HL-60 (cell line): ENCODE measurements at regions not wholly inside any gene's neighbourhood (a gene's known extent, or its start where the extent isn't known, plus 50 kb on each side); places are given as distances from the start of the nearest gene placed in this dataset.
"Not testable (repeated sequence)": the region's sequence is repeated elsewhere in the genome, so short reads cannot be mapped to it uniquely, and the experiment has no call there.

ENCODE experiments used
- DNase-seq, 2 experiments: peaks; one replicate each; pipeline ENCODE4 v3.0.0-alpha.2; 2010 to 2020; ENCODE audit warnings: low read depth in 1 of 2, low spot score in 1 of 2
- H3K27ac ChIP-seq: fragments of 250-450 bp; sonication (Bioruptor Pico); replicated peaks from 2 replicates; pipeline ENCODE4 v1.5.1; 2020; ENCODE audit warnings: mild to moderate bottlenecking, moderate library complexity
- H3K27me3 ChIP-seq: fragments of 250-450 bp; sonication (Bioruptor Pico); 2 replicates; pipeline ENCODE4 v1.5.1; 2021; ENCODE audit warnings: mild to moderate bottlenecking, moderate library complexity; ENCODE audit not compliant: insufficient read depth, poor library complexity, severe bottlenecking
- H3K4me3 ChIP-seq: replicated peaks from 2 replicates; pipeline ENCODE4 v1.5.1; 2011; ENCODE audit warnings: mild to moderate bottlenecking, control low read depth, low read length; ENCODE audit not compliant: insufficient read depth
- POLR2AphosphoS5 ChIP-seq: IDR thresholded peaks from 2 replicates; pipeline ENCODE4 v1.6.1; 2012; ENCODE audit warnings: low read depth

- not testable (repeated sequence) for H3K27ac ChIP-seq, H3K4me3 ChIP-seq, DNase-seq, H3K27me3 ChIP-seq
These were observed 143.1 kb upstream of the ALDH3B2 start for GRCh38 chr11:67817558-67817957.

DNA sequence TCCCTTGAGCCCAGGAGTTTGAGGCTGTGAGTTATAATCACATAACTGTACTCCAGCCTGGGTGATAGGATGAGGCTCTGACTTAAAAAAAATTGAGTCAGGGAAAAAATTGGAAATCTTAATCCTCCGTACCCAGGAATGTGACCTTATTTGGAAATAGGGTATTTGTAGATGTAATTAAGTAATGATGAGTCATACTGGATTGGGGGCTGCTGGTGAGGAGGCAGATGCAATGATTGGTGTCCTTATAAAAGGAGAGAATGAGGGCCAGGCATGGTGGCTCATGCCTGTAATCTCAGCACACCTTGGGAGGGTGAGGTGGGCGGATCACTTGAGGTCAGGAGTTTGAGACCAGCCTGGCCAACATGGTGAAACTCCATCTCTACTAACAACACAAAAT lies 134.9 kb upstream of the ALDH3B2 start:
- not testable (repeated sequence) for H3K4me3 ChIP-seq, DNase-seq, H3K27me3 ChIP-seq, H3K27ac ChIP-seq

DNA sequence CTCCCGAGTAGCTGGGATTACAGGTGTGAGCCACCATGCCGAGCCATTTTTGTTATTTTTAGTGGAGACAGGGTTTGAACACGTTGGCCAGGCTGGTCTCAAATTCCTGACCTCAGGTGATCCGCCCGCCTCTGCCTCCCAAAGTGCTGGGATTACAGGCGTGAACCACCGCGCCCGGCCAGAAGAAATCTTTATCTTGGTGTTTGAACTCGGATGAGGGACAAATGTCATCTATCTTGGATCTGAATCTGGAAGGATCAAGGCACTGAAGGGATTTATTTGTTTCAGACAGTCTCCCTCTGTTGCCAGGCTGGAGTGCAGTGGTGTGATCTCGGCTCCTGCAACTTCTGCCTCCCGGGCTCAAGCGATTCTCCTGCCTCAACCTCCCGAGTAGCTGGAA lies 133.5 kb upstream of the ALDH3B2 start:
- not testable (repeated sequence) for H3K27ac ChIP-seq, H3K27me3 ChIP-seq, DNase-seq, H3K4me3 ChIP-seq

- H3K4me3 ChIP-seq, H3K27ac ChIP-seq: not testable (repeated sequence)
These were observed 132.4 kb upstream of the ALDH3B2 start for GRCh38 chr11:67806728-67807235.

GRCh38 chr11:67806183-67806582 lies 131.8 kb upstream of the ALDH3B2 start:
- DNase-seq, H3K27me3 ChIP-seq, H3K27ac ChIP-seq: not testable (repeated sequence)
- peak overlapping the region; percentile 57 for H3K4me3 ChIP-seq

More at GRCh38 chr11:67806728-67807235, 132.4 kb upstream of the ALDH3B2 start:
- not testable (repeated sequence) for H3K27me3 ChIP-seq, DNase-seq

DNA sequence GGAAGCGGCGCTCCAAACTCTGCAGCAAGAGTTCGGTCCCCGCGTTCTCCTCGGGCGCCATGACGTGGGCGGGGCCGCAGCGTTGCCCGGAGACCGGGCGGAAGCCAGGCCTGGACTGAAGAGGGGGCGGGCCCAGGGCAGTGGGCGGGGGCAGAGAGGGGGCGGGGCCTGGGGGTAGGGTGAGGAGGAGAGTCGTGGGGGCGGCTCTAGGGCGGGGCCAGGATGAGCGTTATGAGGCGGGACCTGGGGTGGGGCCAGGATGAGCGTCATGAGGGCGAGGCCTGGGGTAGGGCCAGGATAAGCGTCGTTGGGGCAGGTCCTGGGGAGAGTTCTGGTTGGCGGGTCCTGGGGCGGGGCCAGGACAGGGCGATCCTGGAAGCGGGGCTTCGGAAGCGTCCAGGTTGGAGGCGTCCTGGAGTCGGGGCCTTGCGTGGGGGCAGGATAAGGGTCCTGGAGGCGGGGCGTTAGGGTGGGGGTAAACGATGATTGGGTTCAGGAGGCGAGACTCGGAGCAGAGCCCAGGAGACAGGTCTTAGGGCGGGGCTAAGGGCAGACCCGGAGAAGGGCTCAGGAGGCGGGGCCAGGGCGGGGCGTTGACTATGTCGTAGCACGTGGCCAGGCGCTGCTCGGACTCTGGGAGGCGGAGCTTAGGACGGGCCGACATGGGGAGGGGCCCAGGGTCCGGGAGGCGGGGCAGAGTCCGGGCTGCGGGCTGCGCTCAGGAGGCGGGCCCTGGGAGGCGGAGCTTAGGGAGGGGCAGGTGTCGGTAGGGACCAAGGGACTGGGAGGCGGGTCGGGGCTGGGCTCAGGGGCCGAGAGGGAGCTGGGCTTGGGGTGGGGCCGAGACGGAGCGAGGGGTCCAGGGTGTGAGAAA lies 131.1 kb upstream of the ALDH3B2 start:
- Histone ChIP-seq H3K4me3 (peak overlapping the region; percentile 82), H3K27ac (peak overlapping the region; percentile 83)
- not testable (repeated sequence) for H3K27me3 ChIP-seq
- TF ChIP-seq POLR2AphosphoS5, result peak; percentile 52; the same call in 1 of the 2 replicates
- peak; percentile 83 to 98 for DNase-seq

- peak overlapping the region; percentile 82 for H3K4me3 ChIP-seq
- not testable (repeated sequence) for H3K27me3 ChIP-seq, DNase-seq
- peak overlapping the region; percentile 83 for H3K27ac ChIP-seq
These were observed 130.2 kb upstream of the ALDH3B2 start for GRCh38 chr11:67804435-67805252.

GRCh38 chr11:67803519-67803918 lies 129.1 kb upstream of the ALDH3B2 start:
- not testable (repeated sequence) for H3K27me3 ChIP-seq, H3K27ac ChIP-seq, DNase-seq, H3K4me3 ChIP-seq

GRCh38 chr11:67803055-67803454 lies 128.6 kb upstream of the ALDH3B2 start:
- H3K27me3 ChIP-seq, DNase-seq, H3K27ac ChIP-seq, H3K4me3 ChIP-seq: not testable (repeated sequence)

- H3K4me3 ChIP-seq, H3K27ac ChIP-seq, DNase-seq, H3K27me3 ChIP-seq: not testable (repeated sequence)
These were observed 128.2 kb upstream of the ALDH3B2 start for GRCh38 chr11:67802623-67803022.

DNA sequence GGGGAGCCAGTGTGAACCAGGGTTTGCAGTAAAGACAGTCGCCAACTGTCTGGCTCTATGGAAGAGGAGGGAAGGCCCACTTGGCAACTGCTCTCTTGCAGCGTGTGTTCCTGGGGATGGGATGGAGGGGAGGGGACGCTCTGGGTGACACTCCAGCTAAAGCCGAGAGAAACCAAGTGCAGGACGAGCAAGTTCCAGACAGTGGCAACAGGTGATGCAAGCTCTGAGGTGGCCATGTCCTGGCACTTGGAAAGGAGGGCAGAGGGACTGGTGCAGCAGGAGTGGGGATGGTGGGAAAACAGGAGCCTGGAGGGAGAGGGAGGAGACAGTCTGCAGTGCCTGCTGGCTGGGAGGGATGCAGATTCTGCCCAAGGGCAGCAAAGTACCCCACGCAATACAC lies 127.0 kb upstream of the ALDH3B2 start:
- H3K27me3 ChIP-seq, DNase-seq, H3K4me3 ChIP-seq, H3K27ac ChIP-seq: not testable (repeated sequence)

DNA sequence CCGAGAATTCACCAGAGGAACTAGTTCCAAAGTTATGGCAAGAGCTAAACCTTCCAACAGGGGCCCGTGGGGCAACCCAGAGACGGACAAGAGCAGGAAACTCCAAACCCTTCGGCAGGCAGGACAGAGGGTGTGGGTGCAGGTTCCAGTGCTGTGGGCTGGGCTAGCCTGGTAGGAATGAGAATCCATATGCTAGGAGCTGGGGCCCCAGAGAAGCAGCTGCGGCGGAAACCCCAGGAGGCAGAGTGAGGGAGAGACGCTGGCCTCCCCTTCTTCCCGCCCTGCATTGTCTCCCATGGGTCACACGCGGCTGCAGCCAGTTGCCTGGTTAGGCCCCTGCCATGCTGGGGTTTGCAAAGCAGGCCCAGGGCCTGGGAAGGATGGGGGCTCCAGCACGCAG lies 126.2 kb upstream of the ALDH3B2 start:
- H3K27ac ChIP-seq, result not testable (repeated sequence)

GRCh38 chr11:67799808-67800207 lies 125.4 kb upstream of the ALDH3B2 start:
- not testable (repeated sequence) for H3K4me3 ChIP-seq, H3K27ac ChIP-seq, H3K27me3 ChIP-seq
- DNase-seq, result peak in 1 of 2 experiments; percentile 20

More for the DNA sequence above, 126.2 kb upstream of the ALDH3B2 start:
- H3K27me3 ChIP-seq, H3K4me3 ChIP-seq, DNase-seq: not testable (repeated sequence)

DNA sequence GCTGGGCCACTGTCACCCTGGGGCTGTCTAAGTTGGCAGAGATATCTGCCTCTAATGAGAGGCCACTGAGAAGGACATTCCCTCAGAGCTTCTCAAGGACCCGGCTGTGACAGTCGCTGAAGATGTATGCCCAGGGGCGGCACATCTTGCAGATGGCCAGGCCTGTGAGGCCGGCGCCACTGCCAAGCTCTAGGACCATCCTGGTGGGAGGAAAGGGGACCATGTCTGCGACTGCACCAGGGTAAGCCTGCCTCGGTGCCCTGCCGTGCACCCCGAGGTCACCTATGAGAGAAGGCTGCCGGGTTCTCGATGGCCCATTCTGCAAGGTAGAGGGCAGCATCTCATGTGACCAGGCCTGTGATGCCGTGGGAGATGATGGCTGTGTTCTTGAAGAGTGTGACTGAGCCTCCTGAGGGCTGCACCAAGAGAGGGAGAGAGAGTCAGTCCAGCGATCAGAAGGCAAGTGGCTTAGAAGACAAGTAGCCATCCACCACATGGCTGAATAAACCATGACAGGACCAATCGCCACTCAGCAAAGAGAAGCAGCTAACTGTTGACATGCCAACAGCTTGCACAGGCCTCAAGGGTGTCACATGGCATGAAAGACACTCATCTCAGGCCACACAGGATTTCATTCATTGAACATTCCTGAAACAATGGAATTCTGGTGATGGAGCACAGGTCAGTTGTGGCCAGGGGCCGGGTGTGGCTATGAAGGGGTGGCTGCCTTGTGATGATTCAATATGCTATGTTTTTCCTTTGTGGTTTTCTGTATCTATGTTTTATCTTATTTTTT lies 123.5 kb upstream of the ALDH3B2 start:
- H3K4me3 ChIP-seq, H3K27ac ChIP-seq, H3K27me3 ChIP-seq, DNase-seq: not testable (repeated sequence)
